WTC11 (cell line): ENCODE measurements at regions not wholly inside any gene's neighbourhood (a gene's known extent, or its start where the extent isn't known, plus 50 kb on each side); places are given as distances from the start of the nearest gene placed in this dataset.

Experiments
- ATAC-seq: fragments of 200-7000 bp; cut with Tn5 transposase; 2 replicates; pipeline ENCODE4 v1.10.0; 2021; ENCODE audit warnings: mild to moderate bottlenecking, moderate library complexity
- CTCF ChIA-PET: fragments of 300-600 bp; sonication (Branson Sonifier 250); formaldehyde crosslinking; loops from one replicate; lab custom pipeline; 2021; ENCODE audit warnings: antibody characterized with exemption; lab: Charles Lee
- POLR2A ChIA-PET: fragments of 350-600 bp; sonication (Branson Sonifier 250); formaldehyde crosslinking; loops from one replicate; lab custom pipeline; 2021; ENCODE audit warnings: antibody characterized with exemption; lab: Charles Lee
- DNase-seq: peaks from one replicate; pipeline ENCODE4 v3.0.0; 2021; ENCODE audit warnings: low spot score
- H3K27ac Mint-ChIP-seq: 2 replicates; pipeline ENCODE4 v1.8.0; 2021; ENCODE audit warnings: mixed read lengths
- H3K27me3 Mint-ChIP-seq: 2 replicates; pipeline ENCODE4 v1.8.0; 2021; ENCODE audit warnings: low read depth, mild to moderate bottlenecking, moderate library complexity, mixed read lengths
- H3K36me3 Mint-ChIP-seq: 2 replicates; pipeline ENCODE4 v1.8.0; 2021; ENCODE audit warnings: mixed read lengths
- H3K4me1 Mint-ChIP-seq: 2 replicates; pipeline ENCODE4 v1.8.0; 2022; ENCODE audit warnings: mixed read lengths
- H3K4me3 Mint-ChIP-seq: 2 replicates; pipeline ENCODE4 v1.8.0; 2021; ENCODE audit warnings: mild to moderate bottlenecking, moderate library complexity, mixed read lengths
- H3K9me3 Mint-ChIP-seq: 2 replicates; pipeline ENCODE4 v1.8.0; 2021; ENCODE audit warnings: mixed read lengths
- ARID4B ChIP-seq: sonication (generic); formaldehyde crosslinking; IDR thresholded peaks from 2 replicates; pipeline ENCODE4 v1.8.0; 2023; ENCODE audit warnings: missing genetic modification reagents, mild to moderate bottlenecking, borderline replicate concordance
- ATF2 ChIP-seq: sonication (generic); formaldehyde crosslinking; IDR thresholded peaks from 2 replicates; pipeline ENCODE4 v1.8.1; 2022; ENCODE audit warnings: low read depth, missing genetic modification reagents, borderline replicate concordance
- CREM ChIP-seq: sonication (generic); formaldehyde crosslinking; IDR thresholded peaks from 2 replicates; pipeline ENCODE4 v1.8.1; 2022; ENCODE audit warnings: mild to moderate bottlenecking, missing genetic modification reagents, moderate library complexity
- E2F1 ChIP-seq: sonication (generic); formaldehyde crosslinking; IDR thresholded peaks from 2 replicates; pipeline ENCODE4 v1.8.0; 2022; ENCODE audit warnings: mild to moderate bottlenecking, missing genetic modification reagents
- E2F5 ChIP-seq: sonication (generic); formaldehyde crosslinking; IDR thresholded peaks from 2 replicates; pipeline ENCODE4 v1.8.1; 2022; ENCODE audit warnings: mild to moderate bottlenecking, moderate library complexity, missing genetic modification reagents
- EMX1 ChIP-seq: fragments of 250-450 bp; sonication (Bioruptor Pico); IDR thresholded peaks from 2 replicates; pipeline ENCODE4 v1.8.0; 2021; ENCODE audit warnings: mild to moderate bottlenecking
- ESRRA ChIP-seq: sonication (generic); formaldehyde crosslinking; IDR thresholded peaks from 2 replicates; pipeline ENCODE4 v1.8.1; 2022; ENCODE audit warnings: mild to moderate bottlenecking, missing genetic modification reagents, borderline replicate concordance
- ETV6 ChIP-seq: sonication (generic); formaldehyde crosslinking; IDR thresholded peaks from 2 replicates; pipeline ENCODE4 v1.8.1; 2022; ENCODE audit warnings: mild to moderate bottlenecking, missing genetic modification reagents
- FOXJ3 ChIP-seq: sonication (generic); formaldehyde crosslinking; IDR thresholded peaks from 2 replicates; pipeline ENCODE4 v1.9.0; 2021; ENCODE audit warnings: missing genetic modification reagents, mild to moderate bottlenecking, borderline replicate concordance
- GRHL2 ChIP-seq: fragments of 250-450 bp; sonication (Bioruptor Pico); IDR thresholded peaks from 2 replicates; pipeline ENCODE4 v1.8.0; 2022; ENCODE audit warnings: mild to moderate bottlenecking, moderate library complexity; ENCODE audit not compliant: insufficient replicate concordance, severe bottlenecking
- MLX ChIP-seq: sonication (generic); formaldehyde crosslinking; IDR thresholded peaks from 2 replicates; pipeline ENCODE4 v1.8.1; 2023; ENCODE audit warnings: mild to moderate bottlenecking, missing genetic modification reagents, moderate library complexity
- NFYB ChIP-seq: sonication (generic); formaldehyde crosslinking; conservative IDR thresholded peaks from 2 replicates; pipeline ENCODE4 v1.8.0; 2022; ENCODE audit warnings: low read depth, missing genetic modification reagents
- PRDM15 ChIP-seq: sonication (generic); formaldehyde crosslinking; IDR thresholded peaks from 2 replicates; pipeline ENCODE4 v1.8.0; 2022; ENCODE audit warnings: missing genetic modification reagents
- SMAD4 ChIP-seq: sonication (generic); formaldehyde crosslinking; IDR thresholded peaks from 2 replicates; pipeline ENCODE4 v1.8.0; 2022; ENCODE audit warnings: mild to moderate bottlenecking, missing genetic modification reagents
- TEAD1 ChIP-seq: sonication (generic); formaldehyde crosslinking; IDR thresholded peaks from 2 replicates; pipeline ENCODE4 v1.8.0; 2022; ENCODE audit warnings: mild to moderate bottlenecking, missing genetic modification reagents
- ZBTB43 ChIP-seq: sonication (generic); formaldehyde crosslinking; IDR thresholded peaks from 2 replicates; pipeline ENCODE4 v1.8.1; 2023; ENCODE audit warnings: mild to moderate bottlenecking, missing genetic modification reagents
- ZNF219 ChIP-seq: sonication (generic); formaldehyde crosslinking; IDR thresholded peaks from 2 replicates; pipeline ENCODE4 v1.8.0; 2023; ENCODE audit warnings: missing genetic modification reagents, mild to moderate bottlenecking, borderline replicate concordance
- ZNF671 ChIP-seq: fragments of 250-450 bp; sonication (Bioruptor Pico); IDR thresholded peaks from 2 replicates; pipeline ENCODE4 v1.8.0; 2021; ENCODE audit warnings: mild to moderate bottlenecking

- Mint-ChIP-seq H3K36me3 (no peaks in the 10 kb centered on the region), H3K4me1 (peaks cover 11% of the 10 kb centered on the region)
- CTCF ChIA-PET = no interaction called here
- POLR2A ChIA-PET = no interaction called here
- TF ChIP-seq E2F1 (CRISPR knock-in tag) (no peak), NFYB (CRISPR knock-in tag) (no peak), FOXJ3 (CRISPR knock-in tag) (no peak), ETV6 (CRISPR knock-in tag) (no peak), EMX1 (no peak), SMAD4 (no peak), ATF2 (CRISPR knock-in tag) (no peak), ZNF671 (CRISPR knock-in tag) (no peak), PRDM15 (no peak), TEAD1 (CRISPR knock-in tag) (no peak), ARID4B (CRISPR knock-in tag) (no peak), ZNF219 (CRISPR knock-in tag) (no peak), MLX (CRISPR knock-in tag) (no peak), E2F5 (no peak), ZBTB43 (CRISPR knock-in tag) (no peak), ESRRA (CRISPR knock-in tag) (no peak), CREM (CRISPR knock-in tag) (no peak), GRHL2 (CRISPR knock-in tag) (no peak)
- TF ChIP-seq, all 79 proteins: peak for 0
- Mint-ChIP-seq H3K27me3 (no peaks in the 10 kb centered on the region), H3K9me3 (no peaks in the 10 kb centered on the region), H3K27ac (no peak overlapping the region), H3K4me3 (no peak overlapping the region)
- DNase-seq (no peak), ATAC-seq (no peak)
Observed at GRCh38 chr6:6994796-6995195, 113.0 kb upstream of the RREB1 start.
